Lower lobe of right lung (tissue), 2 donors: ENCODE measurements at regions not wholly inside any gene's neighbourhood (a gene's known extent, or its start where the extent isn't known, plus 50 kb on each side); places are given as distances from the start of the nearest gene placed in this dataset.

ENCODE experiments used
- ATAC-seq, 2 donors: fragments of 200-7000 bp; cut with Tn5 transposase; one replicate each; pipeline ENCODE4 v1.9.1; 2020 to 2022; ENCODE audit warnings: mild to moderate bottlenecking in 2 of 2, moderate library complexity in 2 of 2
- DNase-seq: peaks from one replicate; pipeline ENCODE4 v3.0.0-alpha.2; 2020
- H3K27ac ChIP-seq: fragments of 200-600 bp; one replicate; pipeline ENCODE4 v1.8.0; 2022
- H3K27me3 ChIP-seq: fragments of 200-600 bp; one replicate; pipeline ENCODE4 v1.8.0; 2022; ENCODE audit warnings: low read depth
- H3K36me3 ChIP-seq: fragments of 200-600 bp; one replicate; pipeline ENCODE4 v1.8.0; 2022; ENCODE audit warnings: mild to moderate bottlenecking
- H3K4me1 ChIP-seq: fragments of 200-600 bp; one replicate; pipeline ENCODE4 v1.8.0; 2022
- H3K4me3 ChIP-seq: fragments of 200-600 bp; one replicate; pipeline ENCODE4 v1.8.0; 2022; ENCODE audit warnings: mild to moderate bottlenecking
- H3K9me3 ChIP-seq: fragments of 200-600 bp; one replicate; pipeline ENCODE4 v1.8.0; 2022
- CTCF ChIP-seq: fragments of 200-600 bp; IDR thresholded peaks from one replicate; pipeline ENCODE4 v1.8.0; 2022; ENCODE audit warnings: antibody characterized with exemption, mild to moderate bottlenecking
- intact Hi-C: fragments of 100-400 bp; cut with DNase I; formaldehyde crosslinking; loops from one replicate; pipeline ENCODE4 v1.11.0; 2022
- donor health status: DM: no; HTN: yes; CAD: no; lungs with severe emphysema.

GRCh38 chr9:129332581-129332980, 154.5 kb upstream of the IER5L start:
- H3K27ac ChIP-seq: peak overlapping the region; percentile 51
- H3K27me3 ChIP-seq: no peaks in the 10 kb centered on the region
- intact Hi-C loops: no loop called here
- H3K4me3 ChIP-seq: no peak overlapping the region
- no peak for TF ChIP-seq CTCF
- H3K4me1 ChIP-seq: peaks cover 47% of the 10 kb centered on the region
- DNase-seq (no peak), ATAC-seq (no peak)
- H3K36me3 ChIP-seq: no peaks in the 10 kb centered on the region
- H3K9me3 ChIP-seq: peaks cover 10% of the 10 kb centered on the region

GRCh38 chr9:129331772-129332500, 153.9 kb upstream of the IER5L start:
- DNase-seq (no peak), ATAC-seq (no peak)
- no peaks in the 10 kb centered on the region for H3K36me3 ChIP-seq
- intact Hi-C loops: no loop called here
- no peaks in the 10 kb centered on the region for H3K27me3 ChIP-seq
- H3K27ac ChIP-seq: peak overlapping the region; percentile 51
- peaks cover 10% of the 10 kb centered on the region for H3K9me3 ChIP-seq
- no peak overlapping the region for H3K4me3 ChIP-seq
- peaks cover 40% of the 10 kb centered on the region for H3K4me1 ChIP-seq
- TF ChIP-seq CTCF: no peak

- H3K27me3 ChIP-seq: no peaks in the 10 kb centered on the region
- no peak for DNase-seq
- no peaks in the 10 kb centered on the region for H3K36me3 ChIP-seq
- TF ChIP-seq CTCF: no peak
- H3K4me1 ChIP-seq: peaks cover 36% of the 10 kb centered on the region
- no peak for ATAC-seq
- H3K27ac ChIP-seq: no peak overlapping the region
- intact Hi-C loops: no loop called here
- H3K4me3 ChIP-seq: no peak overlapping the region
- H3K9me3 ChIP-seq: peaks cover 10% of the 10 kb centered on the region
Observed at GRCh38 chr9:129331493-129331765, 153.4 kb upstream of the IER5L start.

- Histone ChIP-seq H3K9me3 (peaks cover 10% of the 10 kb centered on the region), H3K27ac (no peak overlapping the region), H3K27me3 (no peaks in the 10 kb centered on the region), H3K4me1 (peaks cover 31% of the 10 kb centered on the region), H3K36me3 (no peaks in the 10 kb centered on the region), H3K4me3 (no peak overlapping the region)
- DNase-seq (no peak), ATAC-seq (no peak)
- intact Hi-C loops: no loop called here
- no peak for TF ChIP-seq CTCF
Observed at GRCh38 chr9:129330711-129331492, 152.8 kb upstream of the IER5L start.

- TF ChIP-seq CTCF: no peak
- intact Hi-C loops: no loop called here
- ATAC-seq: no peak
- H3K4me1 ChIP-seq: peaks cover 7% of the 10 kb centered on the region
- H3K36me3 ChIP-seq: no peaks in the 10 kb centered on the region
- DNase-seq: no peak
- no peak overlapping the region for H3K4me3 ChIP-seq
- no peaks in the 10 kb centered on the region for H3K27me3 ChIP-seq
- H3K9me3 ChIP-seq: peaks cover 10% of the 10 kb centered on the region
- no peak overlapping the region for H3K27ac ChIP-seq
Observed at GRCh38 chr9:129328355-129329042, 150.4 kb upstream of the IER5L start.
